Stimulated activated CD4-positive, alpha-beta T cell treated with anti-CD3 and anti-CD28 coated beads, Interleukin-1b, Interleukin-23, amount 100 ng/mL, for 24 hours (primary cell): ENCODE measurements at regions not wholly inside any gene's neighbourhood (a gene's known extent, or its start where the extent isn't known, plus 50 kb on each side); places are given as distances from the start of the nearest gene placed in this dataset.

ENCODE experiments used
- DNase-seq, 4 experiments: peaks; one replicate each; pipeline ENCODE4 v3.0.0-alpha.2; 2020; ENCODE audit warnings: low read depth in 4 of 4, low spot score in 1 of 4

- no peak for DNase-seq
Measured at GRCh38 chr11:114758627-114759026, 80.3 kb downstream of the NXPE2 start.

GRCh38 chr11:114762408-114762807, 84.1 kb downstream of the NXPE2 start:
- peak in 1 of 4 experiments; percentile 4 for DNase-seq

DNA sequence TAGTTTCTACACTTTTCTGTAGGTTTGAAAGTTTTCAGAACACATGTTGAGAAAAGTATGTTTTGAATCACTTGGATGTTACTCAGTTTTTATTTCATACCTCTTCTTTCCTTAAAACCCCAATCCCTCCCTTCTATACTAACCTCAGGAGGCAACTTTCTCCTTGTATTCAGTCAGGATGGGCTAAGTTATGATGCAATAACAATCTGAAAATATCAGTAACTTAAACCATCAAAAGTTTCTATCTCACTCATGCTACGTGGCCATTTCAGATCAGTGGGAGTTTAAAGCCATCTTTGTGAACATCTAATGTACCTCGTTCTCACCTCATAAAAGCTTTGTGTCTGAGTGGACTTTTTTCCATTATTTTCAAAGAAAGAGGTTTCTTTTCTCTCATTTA, 86.2 kb downstream of the NXPE2 start:
- DNase-seq = no peak

DNA sequence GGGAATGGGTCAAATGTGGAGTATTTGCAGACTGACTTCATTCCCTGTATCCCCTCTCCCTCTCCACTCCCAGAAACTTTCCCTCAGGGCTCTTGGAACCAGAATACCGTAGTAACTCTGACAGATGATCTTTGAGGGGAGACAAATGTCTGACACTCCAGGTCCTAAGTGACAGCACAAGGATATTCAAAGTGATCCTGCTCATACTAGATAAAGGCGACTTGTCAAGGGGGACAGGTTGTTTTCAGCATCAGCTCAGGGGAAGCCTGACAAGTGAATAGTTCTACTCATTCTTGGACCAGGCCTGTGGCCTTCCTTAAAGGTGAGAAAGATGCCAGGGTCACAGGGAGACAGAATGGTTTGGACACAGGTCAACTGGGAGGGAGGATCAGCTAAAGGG, 92.8 kb downstream of the NXPE2 start:
- no peak for DNase-seq

- DNase-seq = no peak
Measured at GRCh38 chr11:114773541-114774338, 95.4 kb downstream of the NXPE2 start.

GRCh38 chr11:114774599-114775361, 96.5 kb downstream of the NXPE2 start:
- no peak for DNase-seq

- no peak for DNase-seq
Measured at GRCh38 chr11:114775875-114776621, 97.7 kb downstream of the NXPE2 start.

- no peak for DNase-seq
Measured at GRCh38 chr11:114776956-114777355, 98.6 kb downstream of the NXPE2 start.

DNA sequence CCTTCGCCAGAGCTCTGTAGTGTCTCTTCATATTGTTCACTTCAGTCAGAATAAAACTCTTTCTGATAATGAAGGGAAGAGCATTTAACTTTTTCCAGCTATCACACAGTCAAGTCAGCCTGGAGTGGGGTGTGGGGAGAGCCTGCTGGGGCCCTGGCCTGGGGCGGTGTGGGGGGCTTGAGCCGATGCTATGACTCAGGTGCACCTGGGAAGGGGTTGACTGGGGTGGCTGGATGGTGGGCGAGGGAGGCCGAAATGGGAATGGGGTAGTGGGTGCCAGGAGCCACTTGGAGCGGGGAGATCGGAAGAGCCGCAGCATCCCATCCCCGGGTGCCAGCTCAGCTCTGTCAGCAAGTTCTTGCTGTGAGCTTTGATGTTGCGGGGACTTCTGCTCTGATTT, 100.9 kb downstream of the NXPE2 start:
- no peak for DNase-seq

DNA sequence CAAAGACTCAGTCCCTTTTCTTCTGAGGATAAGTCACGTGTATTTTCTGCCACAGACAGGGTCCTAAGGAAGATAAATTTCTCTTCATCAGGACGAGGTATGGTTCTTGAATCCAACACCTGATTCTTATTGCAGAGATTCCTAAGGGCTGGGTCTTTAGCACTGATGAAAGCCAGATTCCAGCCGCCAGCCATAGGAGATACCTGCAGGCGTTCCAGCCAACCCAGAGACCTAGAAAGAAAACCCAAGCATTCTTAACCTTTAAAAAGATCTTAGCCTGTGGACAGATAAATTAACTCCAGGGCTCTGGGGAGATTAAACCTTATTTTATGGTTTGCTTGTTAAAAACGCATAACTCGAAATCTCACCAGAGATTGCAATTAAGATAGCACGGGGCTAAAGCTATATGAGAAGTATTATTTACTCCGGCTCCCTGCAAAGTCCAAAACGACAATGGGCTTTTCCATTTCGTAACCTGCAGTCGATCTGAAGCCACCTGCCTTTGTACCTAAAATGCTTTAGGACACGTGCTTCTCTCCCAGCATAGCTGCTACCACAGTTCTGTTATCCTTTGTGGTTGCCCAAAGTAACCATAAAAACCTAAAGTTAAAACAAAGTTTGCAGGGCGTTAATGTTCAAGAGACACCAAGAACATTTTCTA, 104.5 kb downstream of the NXPE2 start:
- no peak for DNase-seq

- DNase-seq = no peak
Measured at GRCh38 chr11:114783805-114784204, 105.5 kb downstream of the NXPE2 start.

- DNase-seq = no peak
Measured at GRCh38 chr11:114784216-114784615, 105.9 kb downstream of the NXPE2 start.

GRCh38 chr11:114784891-114785290, 106.6 kb downstream of the NXPE2 start:
- DNase-seq = no peak

DNA sequence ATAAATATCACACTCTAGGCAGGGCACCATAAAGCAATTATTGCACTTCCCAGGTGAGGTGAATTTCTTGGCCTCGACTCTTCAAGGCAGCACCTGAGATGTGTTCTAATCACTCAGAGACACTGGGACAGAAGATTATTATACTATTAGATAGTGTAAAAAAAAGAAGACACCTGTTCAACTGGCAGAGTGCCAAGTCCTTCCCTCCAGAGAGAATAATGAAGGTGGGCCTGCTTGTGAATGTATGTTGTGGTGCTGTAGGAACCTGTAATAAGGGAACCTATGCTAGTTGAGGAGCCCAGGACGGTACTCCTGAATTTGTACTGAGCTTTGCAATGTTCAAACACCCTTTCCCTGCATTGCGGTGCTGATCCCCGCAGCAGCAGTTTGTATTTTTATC, 107.5 kb downstream of the NXPE2 start:
- DNase-seq = no peak

GRCh38 chr11:114787126-114787525, 108.8 kb downstream of the NXPE2 start:
- no peak for DNase-seq

- DNase-seq = no peak
Measured at GRCh38 chr11:114790910-114791309, 112.6 kb downstream of the NXPE2 start.

- no peak for DNase-seq
Measured at GRCh38 chr11:114794048-114794684, 115.8 kb downstream of the NXPE2 start.

GRCh38 chr11:114796954-114797721, 118.8 kb downstream of the NXPE2 start:
- no peak for DNase-seq

DNA sequence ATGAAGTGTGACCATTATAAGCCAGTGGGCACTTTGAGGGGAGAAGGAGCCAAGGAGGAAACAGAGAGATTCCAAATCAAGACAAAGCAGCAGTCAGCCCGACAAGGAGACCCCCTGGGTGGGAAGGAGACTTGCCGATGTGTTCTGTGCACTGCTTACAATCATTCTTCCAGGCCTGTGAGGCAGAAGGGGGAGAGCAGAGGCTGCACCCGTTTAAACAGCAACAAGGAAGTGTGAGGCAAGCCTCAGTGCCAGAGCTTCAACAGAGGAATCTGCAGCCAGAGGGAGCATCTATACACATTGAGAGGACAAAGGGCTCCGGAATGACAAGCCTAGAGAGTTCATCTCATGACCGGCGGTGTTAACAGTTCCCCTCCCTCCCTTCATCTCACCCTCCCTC, 121.1 kb downstream of the NXPE2 start:
- DNase-seq = no peak

GRCh38 chr11:114801773-114802172, 123.4 kb downstream of the NXPE2 start:
- DNase-seq = no peak
